Activated CD4-positive, CD25-positive, alpha-beta regulatory T cell treated with anti-CD3 and anti-CD28 coated beads, Interleukin-2, amount 50 U/mL, for 72 hours (primary cell): ENCODE measurements at regions not wholly inside any gene's neighbourhood (a gene's known extent, or its start where the extent isn't known, plus 50 kb on each side); places are given as distances from the start of the nearest gene placed in this dataset.
"Not testable (repeated sequence)": the region's sequence is repeated elsewhere in the genome, so short reads cannot be mapped to it uniquely, and the experiment has no call there.

Source experiments
- DNase-seq: peaks from one replicate; pipeline ENCODE4 v3.0.0; 2021

GRCh38 chr11:112518371-112518770 lies 257.7 kb upstream of the PLET1 start:
- DNase-seq = no peak

DNA sequence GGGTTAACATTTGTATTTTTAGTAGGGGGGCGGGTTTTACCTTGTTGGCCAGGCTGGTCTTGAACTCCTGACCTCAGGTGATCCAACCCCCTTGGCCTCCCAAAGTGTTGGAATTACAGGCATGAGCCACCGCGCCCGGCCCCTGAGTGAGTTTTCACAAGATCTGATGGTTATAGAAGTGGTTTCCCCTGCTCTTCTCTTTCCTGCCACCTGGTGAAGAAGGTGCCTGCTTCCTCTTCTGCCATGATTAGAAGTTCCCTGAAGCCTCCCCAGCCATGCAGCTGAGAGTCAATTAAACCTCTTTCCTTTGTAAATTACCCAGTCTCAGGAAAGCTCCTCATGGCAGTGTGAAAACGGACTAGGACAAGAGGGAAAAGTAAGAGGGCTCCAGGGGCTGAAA lies 259.1 kb upstream of the PLET1 start:
- DNase-seq = no peak

DNA sequence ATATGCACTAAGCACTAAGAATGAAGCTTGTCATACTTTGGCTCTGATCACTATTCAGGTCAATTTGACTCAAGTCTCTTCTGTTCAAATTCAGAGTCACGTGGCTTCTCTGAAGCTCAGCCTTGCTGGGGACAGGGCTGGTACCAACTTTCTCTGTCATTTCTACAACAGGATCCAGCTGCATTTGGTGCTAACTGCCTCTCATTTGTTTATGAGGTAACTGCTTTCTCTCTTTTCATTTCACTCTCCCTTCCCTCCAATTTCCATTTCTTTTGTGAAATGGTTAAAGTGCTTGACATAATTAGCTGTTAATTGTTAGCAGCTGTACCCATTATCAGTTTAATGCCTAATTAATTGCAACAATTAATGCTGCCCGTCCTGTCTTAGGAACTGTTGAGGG lies 259.7 kb upstream of the PLET1 start:
- DNase-seq = no peak

GRCh38 chr11:112522536-112522935 lies 261.9 kb upstream of the PLET1 start:
- DNase-seq = no peak

DNA sequence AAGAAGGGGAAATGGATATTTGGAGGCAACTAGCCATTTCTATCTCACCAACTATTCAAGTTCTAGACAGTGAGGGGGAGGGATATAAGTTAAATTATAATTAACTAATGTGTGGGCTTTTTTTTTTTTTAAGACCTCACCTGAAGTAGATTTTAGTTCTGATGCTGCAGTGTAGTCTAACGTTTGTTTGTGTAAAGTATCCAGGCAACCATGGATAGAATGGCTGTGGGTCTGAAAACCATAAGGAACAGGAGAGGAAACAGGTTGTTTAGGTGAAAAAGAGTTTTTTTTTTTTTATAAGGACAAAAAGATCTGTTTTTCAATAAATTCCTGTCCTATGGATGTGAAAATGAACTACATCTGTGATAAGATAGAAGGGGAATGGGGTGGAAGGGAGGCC lies 262.4 kb upstream of the PLET1 start:
- no peak for DNase-seq

DNA sequence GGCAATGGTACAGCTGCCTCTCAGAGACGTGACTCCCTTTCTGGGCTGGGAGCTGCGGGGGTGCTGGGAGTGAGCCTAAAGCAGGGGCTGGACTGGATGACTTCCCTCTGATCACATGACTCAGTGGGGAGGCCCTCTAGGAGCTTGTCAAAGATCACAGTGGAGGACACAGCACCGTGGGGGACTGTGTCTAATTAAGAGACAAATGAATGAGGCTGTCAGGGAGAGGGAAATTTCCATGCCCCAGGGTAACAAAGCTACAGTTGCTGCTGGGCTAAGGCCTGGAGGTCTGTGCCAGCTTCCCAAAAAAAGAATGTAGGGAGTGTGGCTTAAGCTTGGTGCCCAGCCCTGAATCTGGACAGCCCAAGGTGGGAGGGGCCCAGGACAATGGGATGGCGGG lies 262.8 kb upstream of the PLET1 start:
- no peak for DNase-seq

- DNase-seq = no peak
These were observed 263.3 kb upstream of the PLET1 start for GRCh38 chr11:112523951-112524350.

GRCh38 chr11:112524798-112525197 lies 264.1 kb upstream of the PLET1 start:
- DNase-seq = no peak

- DNase-seq = no peak
These were observed 264.6 kb upstream of the PLET1 start for GRCh38 chr11:112525270-112525669.

- DNase-seq = no peak
These were observed 265.4 kb upstream of the PLET1 start for GRCh38 chr11:112525844-112526590.

GRCh38 chr11:112526699-112527416 lies 266.2 kb upstream of the PLET1 start:
- no peak for DNase-seq

- DNase-seq = no peak
These were observed 268.4 kb upstream of the PLET1 start for GRCh38 chr11:112529071-112529470.

GRCh38 chr11:112532506-112532905 lies 271.8 kb upstream of the PLET1 start:
- no peak for DNase-seq

DNA sequence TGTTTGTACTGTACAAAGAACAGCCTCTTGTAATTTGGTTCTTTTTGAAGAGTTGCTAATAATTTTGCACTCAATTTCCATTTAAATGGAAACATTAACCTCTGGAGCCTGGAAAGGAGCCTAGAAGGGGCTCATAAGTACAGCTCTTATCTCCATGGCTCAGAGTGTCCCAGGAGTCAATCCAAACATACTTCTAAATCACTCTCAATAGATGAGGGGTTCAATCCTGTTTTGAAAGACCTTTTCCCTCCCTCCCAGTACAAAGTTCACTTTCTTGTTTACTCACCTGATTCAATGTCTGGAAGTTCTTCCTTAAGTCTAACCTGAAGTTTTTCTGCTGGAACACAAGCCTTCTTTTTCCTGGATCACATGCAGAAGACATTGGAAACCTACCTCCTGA lies 273.0 kb upstream of the PLET1 start:
- DNase-seq = no peak

DNA sequence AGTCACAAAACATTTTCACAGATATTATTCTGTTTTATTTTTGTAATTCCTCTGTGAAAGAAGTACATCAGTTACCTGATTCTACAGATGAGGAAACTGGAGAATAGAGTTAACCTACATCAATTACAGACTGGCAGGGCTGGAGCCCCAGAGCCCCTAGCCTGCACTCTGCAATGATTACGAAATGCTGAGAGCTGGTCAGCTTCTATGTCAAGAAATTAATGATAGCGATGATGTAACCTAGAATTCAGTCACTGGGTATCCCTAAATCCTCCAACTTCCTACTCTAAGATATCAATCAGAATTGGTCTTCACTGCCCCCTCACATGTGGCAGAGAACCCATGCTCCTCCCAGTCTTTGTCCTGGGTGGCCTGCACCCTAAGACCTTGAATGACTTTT lies 273.5 kb upstream of the PLET1 start:
- no peak for DNase-seq

DNA sequence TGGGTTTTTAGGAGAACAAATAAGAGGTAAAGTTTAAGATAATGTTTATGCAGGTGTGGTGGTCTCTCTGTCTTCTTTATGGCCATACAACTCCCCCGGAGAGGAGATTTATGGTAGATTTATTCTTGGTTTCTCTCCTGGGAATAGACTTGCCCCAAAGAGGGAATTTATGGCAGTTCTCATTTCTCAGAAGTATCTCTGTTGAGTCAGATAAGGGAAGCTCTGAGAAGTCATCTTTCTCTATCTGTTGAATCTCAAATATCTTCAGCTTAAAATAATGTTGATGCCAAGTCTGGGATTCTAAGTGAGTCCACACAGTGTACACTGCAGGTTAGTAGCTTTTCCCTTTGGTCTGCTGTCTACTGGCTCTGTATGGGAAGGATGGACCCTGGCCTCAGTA lies 276.4 kb upstream of the PLET1 start:
- DNase-seq = no peak

DNA sequence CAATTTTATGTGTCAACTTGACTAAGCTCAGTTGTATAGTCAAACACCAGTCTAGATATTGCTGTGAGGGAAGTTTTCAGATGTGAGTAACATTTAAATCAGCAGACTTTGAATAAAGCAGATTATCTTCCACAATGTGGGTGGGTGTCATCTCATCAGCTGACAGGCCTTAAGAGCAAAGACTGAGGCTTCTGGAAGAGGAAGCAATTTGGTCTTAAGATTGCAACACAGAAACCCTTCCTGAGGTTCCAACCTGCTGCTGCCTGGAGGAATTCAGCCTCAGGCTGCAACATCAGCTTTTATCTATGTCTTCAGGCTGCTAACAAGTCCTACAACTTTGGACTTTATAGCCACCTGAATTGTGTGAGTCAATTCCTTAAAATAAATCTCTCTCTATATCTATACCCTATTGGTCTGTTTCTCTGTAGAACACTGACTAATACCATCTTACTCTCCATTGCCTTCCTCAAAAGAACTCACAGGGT lies 277.2 kb upstream of the PLET1 start:
- no peak for DNase-seq

DNA sequence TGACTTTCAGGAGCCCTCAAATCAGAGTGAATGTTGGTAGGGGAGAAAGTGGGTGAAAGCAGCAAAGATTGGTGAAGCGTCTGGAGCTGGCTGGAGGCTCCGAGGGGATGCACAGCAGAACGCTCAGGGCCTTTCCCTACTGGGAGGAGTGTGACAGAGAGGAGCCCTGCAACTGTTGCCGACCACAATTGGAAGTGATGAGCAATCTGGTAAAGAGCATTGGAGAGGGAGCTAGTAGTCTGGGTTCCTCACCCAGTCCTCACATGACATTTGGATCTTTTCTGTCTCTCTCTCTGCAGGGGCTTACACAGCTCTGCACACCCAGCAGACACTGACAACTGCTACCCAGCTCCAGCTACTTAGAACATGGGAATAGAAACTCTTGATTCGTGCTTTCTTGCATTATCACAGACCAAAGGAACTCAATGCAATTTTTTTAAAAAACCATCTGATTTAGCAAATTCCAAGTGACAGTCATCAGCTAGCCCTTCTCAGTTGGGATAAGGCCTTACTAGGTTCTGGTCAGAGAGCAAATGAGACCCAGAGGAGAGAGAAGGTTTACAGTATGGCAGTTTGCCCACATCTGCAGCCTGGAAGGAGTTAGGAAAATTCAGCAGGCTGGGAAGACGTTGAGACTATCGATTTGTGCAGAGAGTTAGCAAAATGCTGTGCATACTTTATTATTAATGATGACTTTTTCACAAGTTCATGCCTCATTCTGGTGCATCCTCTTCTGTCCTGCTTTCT lies 278.0 kb upstream of the PLET1 start:
- DNase-seq = no peak

DNA sequence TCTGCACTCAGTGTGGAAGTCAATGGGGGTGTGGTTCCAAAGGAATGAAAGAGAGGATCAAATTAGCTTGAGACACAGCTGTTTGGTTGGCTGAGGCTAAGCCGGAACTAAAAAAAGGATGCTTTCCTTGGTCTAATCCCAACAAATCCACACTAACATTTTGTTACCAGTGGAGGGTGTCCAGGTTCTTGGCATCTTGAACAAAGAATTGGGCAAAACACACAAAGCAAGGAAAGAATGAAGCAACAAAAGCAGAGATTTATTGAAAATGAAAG lies 278.6 kb upstream of the PLET1 start:
- not testable (repeated sequence) for DNase-seq

GRCh38 chr11:112539741-112540140 lies 279.1 kb upstream of the PLET1 start:
- DNase-seq = no peak

GRCh38 chr11:112540261-112540660 lies 279.6 kb upstream of the PLET1 start:
- DNase-seq = no peak

DNA sequence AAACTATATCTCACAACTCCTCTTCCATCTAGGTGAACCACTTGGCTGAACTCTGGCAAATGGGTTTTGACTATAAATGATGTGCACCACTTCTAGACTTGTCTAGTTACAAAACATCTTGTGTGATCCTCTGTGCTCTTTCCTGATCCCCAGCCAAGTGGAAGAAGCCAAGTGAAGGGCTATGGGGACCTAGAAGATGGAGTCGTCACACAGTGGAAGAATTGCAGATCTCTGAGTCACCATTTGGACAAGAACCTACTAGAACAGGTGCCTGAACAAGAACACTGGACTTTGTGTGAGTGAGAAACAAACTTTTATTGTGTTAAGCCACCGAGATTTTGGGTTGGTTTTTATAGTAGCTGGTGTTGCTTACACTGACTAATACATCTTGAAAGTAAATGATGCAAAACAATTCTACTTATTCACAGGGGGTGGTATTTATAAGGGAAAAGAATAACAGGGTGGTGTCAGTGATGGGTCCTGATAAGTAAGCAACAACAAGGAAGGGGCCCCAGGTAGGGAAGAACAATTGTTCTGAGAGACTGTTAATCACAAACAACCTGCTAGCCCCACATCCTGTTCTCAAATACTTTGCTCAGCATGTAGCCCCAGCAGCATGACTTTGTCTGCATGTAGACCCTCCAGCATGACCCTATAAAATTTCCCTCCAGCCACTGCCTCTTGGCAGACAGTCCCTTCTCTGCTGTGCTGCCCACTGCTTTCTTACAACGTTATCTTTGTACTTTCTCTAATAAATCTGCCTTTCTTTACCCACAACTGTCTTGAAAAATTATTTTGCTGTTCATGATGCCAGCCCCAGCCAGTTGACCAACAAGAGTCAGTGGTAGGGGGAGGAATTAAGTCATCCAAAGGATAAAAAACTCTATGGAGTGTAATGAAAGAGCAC lies 280.7 kb upstream of the PLET1 start:
- no peak for DNase-seq

DNA sequence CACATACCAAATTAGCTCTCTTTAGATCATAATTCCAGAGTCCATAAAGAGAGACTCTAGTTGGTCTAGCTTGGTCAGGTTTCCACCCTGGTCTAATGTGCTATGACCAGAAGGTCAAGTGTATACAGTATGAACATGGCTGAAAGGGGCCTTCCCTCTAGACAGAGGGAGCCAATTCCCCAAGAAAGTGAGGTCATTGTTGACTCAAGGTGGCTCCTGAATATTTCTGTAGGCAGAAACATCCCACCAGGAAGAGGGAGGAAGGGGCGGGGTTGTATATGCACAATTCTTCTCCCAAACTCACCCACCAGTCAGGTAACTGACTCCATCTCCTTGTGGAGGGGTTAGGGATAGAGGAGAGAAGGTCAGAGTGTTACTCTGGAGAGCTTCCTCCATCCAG lies 281.8 kb upstream of the PLET1 start:
- DNase-seq = no peak
